ENCODE measurements at regions not wholly inside any gene's neighbourhood (a gene's known extent, or its start where the extent isn't known, plus 50 kb on each side); places are given as distances from the start of the nearest gene placed in this dataset.

DNA sequence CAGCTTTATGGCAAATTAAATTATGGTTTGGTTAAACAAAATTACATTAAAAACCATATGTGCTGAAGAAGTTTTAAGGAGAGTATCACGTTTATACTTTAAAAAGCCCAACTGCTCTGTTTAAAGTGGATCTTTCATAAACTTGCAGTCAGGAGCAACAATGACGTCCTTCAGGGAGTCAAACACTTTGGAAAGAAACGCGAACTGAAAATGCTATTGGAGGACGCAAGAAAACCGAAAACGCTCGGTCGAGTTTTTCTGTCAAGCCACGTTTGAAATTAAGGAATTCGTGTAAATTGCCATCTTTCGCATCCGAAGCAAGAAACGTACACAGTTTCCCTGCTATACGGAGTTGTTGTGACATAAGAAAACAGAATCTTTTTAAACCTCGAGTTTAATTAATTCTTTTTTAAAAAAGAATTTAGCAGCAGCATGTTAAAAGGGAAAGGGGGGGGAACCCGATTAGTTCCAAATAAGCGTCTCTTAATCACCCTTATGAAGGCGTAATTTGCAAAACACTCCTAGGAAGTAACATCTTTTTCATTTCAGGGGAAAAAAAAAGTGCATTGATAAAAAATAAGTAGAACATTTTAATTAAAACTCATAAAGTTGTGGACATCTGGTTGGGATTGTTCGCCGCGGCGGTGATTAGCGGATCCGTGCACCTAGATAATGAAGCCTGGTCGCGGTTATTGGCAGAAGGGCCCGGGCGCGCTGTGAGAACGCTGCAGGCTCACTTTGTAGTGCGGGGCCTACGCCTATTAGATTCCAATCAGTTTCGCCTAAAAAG, 295.4 kb downstream of the TFAP2C start:
- intact Hi-C loops (cut with micrococcal nuclease): loop anchor here (5.0 kb wide), 1 partner anchor 297 kb away; the partner anchor contains the start of gene TFAP2C

DNA sequence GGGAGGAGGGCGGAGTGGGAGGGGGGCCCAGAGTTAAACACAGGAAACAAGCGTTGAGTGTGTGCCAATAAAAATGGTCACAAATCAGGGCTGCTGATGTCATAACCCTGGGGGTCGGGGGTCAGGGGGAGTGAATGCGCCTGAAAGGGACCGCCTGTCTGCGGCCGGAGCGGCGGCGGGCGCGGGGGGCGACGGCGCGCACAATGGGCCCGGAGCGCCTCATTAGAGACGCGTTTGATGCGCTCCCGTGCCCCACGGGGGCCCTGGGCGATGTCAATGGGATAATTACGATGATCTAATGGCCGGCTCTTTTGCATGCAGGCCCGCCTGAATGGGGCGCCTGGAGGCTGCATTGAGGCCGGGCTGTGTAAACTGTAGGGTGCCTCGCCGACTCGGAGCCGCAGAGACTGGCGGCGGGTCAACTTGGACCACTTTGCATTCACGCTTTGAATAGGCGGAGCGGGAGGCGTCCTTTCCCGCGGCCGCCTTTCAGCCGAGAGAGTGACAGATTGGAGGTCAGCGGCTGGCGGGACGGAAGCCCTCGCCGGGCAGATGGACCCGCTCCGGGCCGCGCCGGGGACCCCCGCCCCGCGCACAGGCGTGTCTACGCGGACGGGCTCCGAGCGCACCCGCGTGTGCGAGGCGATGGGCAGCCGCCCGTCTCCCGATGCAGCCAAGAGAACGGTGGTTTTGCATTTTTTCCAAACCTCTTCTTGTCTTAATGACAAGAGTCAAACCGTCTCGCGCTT, 296.1 kb downstream of the TFAP2C start:
- intact Hi-C loops (cut with micrococcal nuclease): loop anchor here (5.0 kb wide), 1 partner anchor 298 kb away; the partner anchor contains the start of gene TFAP2C

- intact Hi-C loops (cut with micrococcal nuclease): loop anchor here (5.0 kb wide), 1 partner anchor 298 kb away; the partner anchor contains the start of gene TFAP2C
Observed at GRCh38 chr20:56925831-56926170, 296.7 kb downstream of the TFAP2C start.

DNA sequence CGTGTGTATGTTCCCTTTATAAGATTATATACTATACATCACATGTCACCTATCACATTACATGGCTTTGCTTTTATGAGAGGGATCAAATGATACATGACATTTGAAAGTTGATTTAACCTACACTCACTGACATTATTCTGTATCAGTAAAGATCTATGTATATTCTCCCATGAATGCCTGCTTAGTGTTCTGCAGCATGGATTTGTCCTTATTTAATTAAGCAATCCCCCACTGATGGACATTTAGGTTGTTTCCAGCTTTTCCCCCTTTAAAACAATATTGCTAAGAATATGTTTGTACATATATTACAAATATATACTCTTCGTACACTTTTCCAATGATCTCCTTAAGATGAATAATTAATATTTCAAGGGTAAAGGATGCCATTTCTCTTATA, 297.4 kb downstream of the TFAP2C start:
- intact Hi-C loops (cut with micrococcal nuclease): loop anchor here (5.0 kb wide), 1 partner anchor 299 kb away; the partner anchor contains the start of gene TFAP2C

DNA sequence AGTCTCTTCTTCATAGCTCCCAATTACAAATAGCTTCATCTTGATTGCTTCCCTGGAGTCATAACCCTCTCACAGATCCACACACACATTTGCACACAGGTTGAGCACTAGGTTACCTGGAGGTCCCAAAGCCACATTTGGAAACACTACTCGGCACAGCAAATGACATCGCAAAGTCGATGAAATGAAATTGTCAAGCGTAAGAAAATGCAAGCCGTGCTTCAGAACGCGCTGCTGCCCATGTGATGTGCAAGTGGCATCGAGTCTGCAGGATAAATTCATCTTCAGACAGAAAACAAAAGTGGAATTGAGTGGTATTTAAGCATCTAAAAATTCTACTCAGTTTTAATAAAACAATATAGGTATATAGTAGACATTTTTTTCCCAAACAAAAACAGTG, 298.0 kb downstream of the TFAP2C start:
- intact Hi-C loops (cut with micrococcal nuclease): loop anchor here (5.0 kb wide), 1 partner anchor 300 kb away; the partner anchor contains the start of gene TFAP2C

DNA sequence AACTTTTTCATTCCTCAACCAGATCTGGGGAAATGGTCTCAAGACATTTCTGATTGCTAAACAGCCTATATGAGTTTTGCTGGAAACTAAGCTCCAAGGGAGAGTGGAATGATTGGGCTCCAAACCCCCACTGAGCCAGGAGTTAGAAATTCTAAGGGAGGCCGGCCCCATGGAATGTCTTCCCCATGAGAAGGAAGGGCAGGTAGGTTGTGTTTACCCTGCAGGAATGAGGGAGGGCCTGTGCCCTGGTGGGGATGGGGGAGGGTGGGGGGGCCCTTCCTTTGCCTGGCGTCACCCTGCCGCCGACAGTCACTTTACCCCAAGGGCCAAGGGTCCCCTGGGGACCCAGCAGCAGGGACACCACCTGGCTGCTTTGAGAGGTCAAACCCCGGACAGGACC, 298.9 kb downstream of the TFAP2C start:
- intact Hi-C loops (cut with micrococcal nuclease): loop anchor here (5.0 kb wide), 1 partner anchor 301 kb away; the partner anchor contains the start of gene TFAP2C

DNA sequence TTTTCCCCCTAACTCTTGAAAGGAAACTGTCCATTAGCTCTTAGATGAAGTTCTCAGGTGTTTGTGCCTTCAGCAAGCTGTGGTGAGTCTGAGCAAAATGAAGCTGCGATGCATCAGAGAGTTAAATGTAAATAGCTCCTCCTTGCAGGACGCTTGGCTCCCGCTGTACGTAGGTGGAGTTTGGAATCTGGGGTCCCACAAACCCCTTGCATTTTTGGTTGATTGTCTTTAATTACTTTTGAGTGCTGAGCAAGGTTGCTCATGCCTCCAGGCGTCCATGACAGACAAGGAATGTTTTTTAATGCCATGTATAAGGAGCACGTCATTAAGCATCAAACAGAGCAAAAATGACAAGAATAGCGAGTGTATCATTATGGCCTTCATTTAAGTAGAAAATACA, 300.5 kb downstream of the TFAP2C start:
- intact Hi-C loops (cut with micrococcal nuclease): loop anchor here (5.0 kb wide), 1 partner anchor 302 kb away; the partner anchor contains the start of gene TFAP2C

- intact Hi-C loops (cut with micrococcal nuclease): no loop called here
Observed at GRCh38 chr20:56930876-56931275, 301.8 kb downstream of the TFAP2C start.

GRCh38 chr20:56932575-56933330, 303.6 kb downstream of the TFAP2C start:
- intact Hi-C loops (cut with micrococcal nuclease): no loop called here

GRCh38 chr20:56933331-56933698, 304.2 kb downstream of the TFAP2C start:
- intact Hi-C loops (cut with micrococcal nuclease): no loop called here

GRCh38 chr20:56934888-56935287, 305.8 kb downstream of the TFAP2C start:
- intact Hi-C loops (cut with micrococcal nuclease): no loop called here

- intact Hi-C loops (cut with micrococcal nuclease): no loop called here
Observed at GRCh38 chr20:56940466-56940865, 311.4 kb downstream of the TFAP2C start.

DNA sequence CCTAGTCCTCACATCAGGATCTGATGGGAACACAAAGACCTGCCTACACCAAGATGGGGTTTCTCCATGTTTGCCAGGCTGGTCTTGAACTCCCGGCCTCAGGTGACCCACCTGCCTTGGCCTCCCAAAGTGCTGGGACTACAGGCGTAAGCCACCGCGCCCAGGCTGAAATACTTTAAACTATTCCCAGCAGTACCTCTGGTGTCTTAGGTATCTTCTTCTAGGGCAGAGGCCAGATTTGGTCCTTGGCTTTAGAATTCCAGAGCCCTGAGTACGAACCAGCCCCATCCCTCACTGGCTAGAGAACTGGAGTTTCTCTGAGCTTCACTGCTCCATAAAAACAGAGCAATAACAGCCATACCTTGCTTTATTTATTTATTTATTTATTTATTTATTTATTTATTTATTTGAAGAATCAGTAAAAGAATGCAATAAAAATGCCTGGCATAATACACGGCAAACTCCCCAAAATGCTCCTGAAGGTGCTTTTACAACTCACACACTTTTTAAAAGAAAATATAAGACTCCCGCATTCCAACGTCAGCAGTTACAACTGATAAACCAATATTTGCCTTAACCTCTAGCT, 312.1 kb downstream of the TFAP2C start:
- intact Hi-C loops (cut with micrococcal nuclease): no loop called here

DNA sequence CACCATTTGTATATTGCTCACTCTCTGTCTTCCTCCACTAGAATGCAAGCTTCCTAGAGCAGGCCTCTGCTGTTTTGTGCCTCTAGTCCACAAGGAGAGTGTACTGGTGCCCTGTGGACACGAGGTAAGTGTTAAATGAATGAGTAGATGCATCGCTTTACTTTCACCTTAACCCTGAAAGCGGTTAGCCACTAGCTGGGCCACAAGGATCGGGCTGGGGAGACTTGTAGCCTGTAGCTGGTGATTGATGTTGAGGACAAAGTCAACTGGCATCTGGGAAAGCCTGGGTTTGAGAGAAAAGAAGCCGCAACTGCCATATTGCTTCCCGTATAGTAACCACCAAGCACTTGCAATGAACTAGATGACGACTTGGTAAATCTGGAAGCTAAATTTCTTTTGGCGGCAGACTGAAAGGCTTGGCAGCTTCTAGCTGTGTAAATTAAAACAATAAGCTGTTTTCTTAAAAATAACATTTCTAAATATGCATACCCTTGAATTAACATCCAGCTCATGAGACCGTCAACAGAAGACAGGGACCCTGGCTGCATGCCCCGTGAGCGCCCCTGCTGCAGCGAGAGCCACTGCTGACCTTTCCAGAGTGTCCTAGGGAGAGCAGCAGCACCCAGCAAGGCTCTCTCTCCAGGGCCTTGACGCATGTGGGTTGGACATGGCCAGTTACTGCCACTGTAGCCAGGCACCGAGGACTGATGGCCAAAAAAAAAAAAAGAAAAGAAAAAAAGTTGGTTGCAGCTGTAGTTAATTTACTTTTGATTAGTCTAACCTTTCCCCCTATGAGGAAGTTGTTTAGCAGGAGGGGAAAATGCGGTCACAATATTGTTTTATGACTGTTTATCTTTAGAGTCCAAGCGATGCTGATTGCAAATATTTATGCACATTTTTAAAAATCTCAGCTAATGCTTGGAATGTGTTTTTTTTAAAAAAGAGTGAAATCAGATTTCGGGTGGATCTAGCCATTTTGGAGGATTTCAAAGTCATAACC, 315.1 kb downstream of the TFAP2C start:
- intact Hi-C loops (cut with micrococcal nuclease): no loop called here

DNA sequence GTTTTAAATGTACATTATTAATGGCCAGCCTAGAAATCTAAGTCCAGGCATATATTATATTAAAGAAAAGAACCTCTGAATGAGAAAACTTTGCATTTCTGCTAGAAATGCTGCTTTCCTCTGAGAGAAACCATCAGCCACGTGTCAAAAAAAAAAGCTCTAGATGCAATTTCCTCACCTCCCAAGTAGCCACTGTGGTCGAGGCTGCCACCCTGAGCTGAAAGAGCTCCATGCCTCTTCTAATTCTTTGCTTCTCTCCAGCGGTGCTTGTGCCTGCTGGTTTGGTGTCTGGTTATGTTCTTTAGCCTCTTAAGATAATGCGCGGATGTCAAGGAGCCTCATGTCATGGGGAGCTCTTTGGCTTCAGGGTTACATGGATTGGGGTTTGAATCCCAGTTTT, 316.0 kb downstream of the TFAP2C start:
- intact Hi-C loops (cut with micrococcal nuclease): no loop called here

- intact Hi-C loops (cut with micrococcal nuclease): no loop called here
Observed at GRCh38 chr20:56945901-56946300, 316.8 kb downstream of the TFAP2C start.

- intact Hi-C loops (cut with micrococcal nuclease): no loop called here
Observed at GRCh38 chr20:56949318-56949717, 317.1 kb downstream of the BMP7 start.

DNA sequence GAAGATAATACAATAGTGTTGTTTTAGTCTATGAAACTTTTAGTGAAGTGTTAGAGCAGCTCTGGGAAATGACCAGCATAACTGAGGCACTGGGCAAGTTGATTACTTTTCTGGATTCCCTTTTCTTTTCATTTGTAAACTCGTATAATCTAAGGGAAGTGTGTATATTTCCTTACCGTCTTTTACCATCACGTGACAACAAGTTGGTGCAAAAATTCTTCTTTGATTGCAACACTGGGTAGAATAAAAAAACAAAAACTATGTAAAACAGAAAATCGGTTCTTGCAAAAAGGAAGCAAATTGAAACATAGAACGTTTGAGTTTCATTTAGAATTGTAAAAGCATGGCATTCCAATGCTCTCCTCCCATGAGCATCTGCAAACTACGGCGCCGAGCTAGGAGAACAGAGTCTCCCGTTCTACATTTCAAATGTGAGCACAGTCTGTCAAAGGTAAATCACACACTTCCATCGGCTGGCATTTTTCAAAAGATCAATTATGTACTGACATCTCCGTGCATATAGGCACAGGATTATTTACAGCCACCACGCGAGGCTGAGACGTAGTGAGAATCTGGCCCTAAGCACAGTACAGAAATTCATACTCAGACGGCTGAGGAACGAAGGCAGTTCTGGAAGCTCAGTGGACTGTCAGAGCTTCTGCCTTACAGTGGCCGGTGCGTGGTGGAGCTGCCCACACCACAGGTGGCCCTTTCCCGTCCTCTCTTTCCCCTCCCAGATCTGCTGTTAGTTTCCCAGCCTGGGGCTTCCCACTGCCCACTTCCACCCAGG, 314.0 kb downstream of the BMP7 start:
- intact Hi-C loops (cut with micrococcal nuclease): no loop called here

- intact Hi-C loops (cut with micrococcal nuclease): no loop called here
Observed at GRCh38 chr20:56953048-56953586, 313.3 kb downstream of the BMP7 start.

Data from T-helper 2 cell treated with Interferon-gamma antibody and Interleukin-4, amounts not matched to agents 100 ng/mL and 5 ng/mL, for 36 hours (primary cell).